ENCODE measurements at regions not wholly inside any gene's neighbourhood (a gene's known extent, or its start where the extent isn't known, plus 50 kb on each side); places are given as distances from the start of the nearest gene placed in this dataset.
"Not testable (repeated sequence)": the region's sequence is repeated elsewhere in the genome, so short reads cannot be mapped to it uniquely, and the experiment has no call there.

- no peak for DNase-seq (ENCODE audit: low read depth)
Measured at GRCh38 chr17:68097161-68097805, 61.7 kb downstream of the KPNA2 start.

DNA sequence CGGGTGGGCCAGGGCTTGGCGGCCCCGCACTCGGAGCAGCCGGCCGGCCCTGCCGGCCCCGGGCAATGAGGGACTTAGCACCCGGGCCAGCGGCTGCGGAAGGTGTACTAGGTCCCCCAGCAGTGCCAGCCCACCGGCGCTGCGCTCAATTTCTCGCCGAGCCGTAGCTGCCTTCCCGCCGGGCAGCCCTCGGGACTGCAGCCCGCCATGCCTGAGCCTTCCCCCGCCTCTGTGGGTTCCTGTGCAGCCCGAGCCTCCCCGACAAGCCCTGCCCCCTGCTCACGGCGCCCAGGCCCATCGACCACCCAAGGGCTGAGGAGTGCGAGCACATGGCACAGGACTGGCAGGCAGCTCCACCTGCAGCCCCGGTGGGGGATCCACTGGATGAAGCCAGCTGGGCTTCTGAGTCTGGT, 63.8 kb downstream of the KPNA2 start:
- DNase-seq (ENCODE audit: low read depth): not testable (repeated sequence)

DNA sequence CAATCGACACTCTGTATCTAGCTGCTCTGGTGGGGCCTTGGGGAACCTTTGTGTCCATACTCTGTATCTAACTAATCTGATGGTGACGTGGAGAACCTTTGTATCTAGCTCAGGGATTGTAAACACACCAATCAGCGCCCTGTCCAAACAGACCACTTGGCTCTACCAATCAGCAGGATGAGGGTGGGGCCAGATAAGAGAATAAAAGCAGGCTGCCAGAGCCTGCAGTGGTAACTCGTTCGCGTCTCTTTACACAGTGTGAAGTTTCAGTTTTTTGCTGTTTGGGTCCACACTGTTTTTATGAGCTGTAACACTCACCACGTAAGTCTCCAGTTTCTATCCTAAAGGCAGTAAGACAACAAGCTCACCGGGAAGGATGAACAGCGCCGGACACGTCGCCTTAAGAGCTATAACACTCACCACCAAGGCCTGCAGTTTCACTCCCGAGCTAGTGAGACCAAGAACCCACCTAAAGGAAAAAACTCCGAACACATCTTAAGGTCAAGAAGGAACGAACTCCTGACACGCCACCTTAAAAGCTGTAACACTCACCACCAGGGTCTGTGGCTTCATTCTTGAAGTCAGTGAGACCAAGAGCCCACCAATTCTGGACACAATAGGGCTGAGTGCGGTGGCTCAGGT, 64.6 kb downstream of the KPNA2 start:
- DNase-seq (ENCODE audit: low read depth): no peak

DNA sequence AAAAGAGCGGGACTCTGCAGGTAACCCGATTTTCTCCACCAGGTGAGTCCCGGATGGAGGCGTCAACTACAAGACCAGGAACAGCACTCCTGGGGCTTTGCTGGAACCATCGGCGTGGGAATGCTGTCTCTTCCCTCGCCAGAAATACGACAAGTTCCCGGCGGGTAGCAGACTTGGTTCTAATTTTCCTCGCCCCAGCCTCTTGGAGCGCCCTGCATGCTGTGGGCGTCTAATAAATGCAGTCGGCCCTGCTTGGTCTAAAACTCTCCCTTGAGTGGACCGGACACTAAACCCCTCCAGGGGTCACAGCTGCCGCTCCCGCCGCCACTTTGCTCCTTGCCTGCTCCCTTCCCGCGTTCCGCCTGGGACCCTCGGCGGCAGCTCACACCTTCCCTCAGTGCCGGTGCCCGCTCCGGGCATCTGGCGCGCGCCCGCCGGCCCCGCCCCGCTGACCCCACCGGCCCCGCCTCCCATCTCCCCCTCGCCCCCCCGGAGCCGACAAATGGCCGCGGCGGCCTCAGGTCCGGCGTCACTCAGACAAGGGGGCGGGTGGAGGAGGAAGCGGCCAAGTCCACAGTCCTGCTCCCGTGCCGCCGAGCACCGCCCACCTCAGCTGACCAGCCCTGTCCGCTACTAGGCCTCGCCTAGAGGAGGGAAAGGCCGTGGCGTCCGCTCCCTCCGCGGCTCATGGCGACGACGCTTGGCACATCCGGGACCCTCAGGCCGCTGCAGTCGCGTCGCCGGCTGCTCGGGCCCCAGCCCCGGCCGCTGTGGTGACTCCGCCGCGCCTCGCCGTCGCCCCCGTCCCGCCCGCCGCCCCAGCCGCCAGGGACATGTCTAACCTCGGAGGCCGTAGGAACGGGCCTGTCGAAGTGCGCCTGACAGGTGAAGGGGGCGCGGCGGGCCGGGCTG, 65.8 kb downstream of the KPNA2 start:
- peak; percentile 80 for DNase-seq (ENCODE audit: low read depth)

DNA sequence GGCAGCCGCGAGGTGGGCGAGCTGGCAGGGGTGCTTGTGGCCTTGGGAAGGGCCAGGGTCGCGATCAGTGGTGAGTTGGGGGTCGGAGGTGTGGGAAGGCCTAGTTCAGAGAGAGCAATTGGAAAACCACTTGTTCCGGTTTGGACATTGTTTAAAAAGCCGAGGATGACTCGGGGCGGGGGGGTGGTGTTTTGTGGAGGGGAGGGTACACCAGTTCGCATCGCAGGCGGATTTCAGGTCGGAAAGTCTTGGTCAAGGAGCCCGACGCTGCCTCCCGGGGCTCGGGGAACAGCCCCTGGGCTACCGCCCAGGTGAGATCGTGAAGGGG, 66.4 kb downstream of the KPNA2 start:
- DNase-seq (ENCODE audit: low read depth): no peak

GRCh38 chr17:68102318-68102758, 66.8 kb downstream of the KPNA2 start:
- no peak for DNase-seq (ENCODE audit: low read depth)

- DNase-seq (ENCODE audit: low read depth): no peak
Measured at GRCh38 chr17:68103148-68103547, 67.6 kb downstream of the KPNA2 start.

- DNase-seq (ENCODE audit: low read depth): no peak
Measured at GRCh38 chr17:68106085-68106484, 70.5 kb downstream of the KPNA2 start.

- no peak for DNase-seq (ENCODE audit: low read depth)
Measured at GRCh38 chr17:68107373-68107772, 71.8 kb downstream of the KPNA2 start.

DNA sequence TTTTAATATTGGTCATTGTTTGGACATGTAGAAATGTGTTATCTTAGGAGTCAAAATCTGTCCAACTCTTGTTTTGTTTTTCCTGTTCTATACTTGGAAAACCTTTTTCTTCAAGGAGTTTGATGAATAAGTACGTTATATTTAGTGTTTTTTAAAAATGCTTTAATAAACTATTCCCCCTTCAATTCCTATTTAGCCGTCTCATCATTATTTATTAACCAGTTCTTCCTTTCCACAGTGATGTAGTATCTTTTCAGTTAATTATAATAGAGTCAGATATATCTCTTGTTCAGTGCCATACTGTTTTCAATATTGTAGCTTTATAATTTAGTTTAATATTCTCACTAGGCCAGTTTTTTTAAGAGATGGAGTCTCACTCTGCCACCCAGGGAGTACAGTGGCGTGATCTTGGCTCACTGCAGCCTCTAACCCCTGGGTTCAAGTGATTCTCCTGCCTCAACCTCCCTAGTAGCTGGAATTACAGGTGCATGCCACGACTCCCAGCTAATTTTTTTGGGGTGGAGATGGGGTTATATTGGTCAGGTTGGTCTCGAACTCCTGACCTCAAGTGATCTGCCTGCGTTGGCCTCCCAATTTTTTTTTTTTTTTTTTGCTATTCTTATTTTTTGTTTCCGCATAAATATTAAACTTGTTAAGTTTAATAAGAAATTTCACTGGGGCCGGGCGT, 72.9 kb downstream of the KPNA2 start:
- DNase-seq (ENCODE audit: low read depth): no peak

- DNase-seq (ENCODE audit: low read depth): not testable (repeated sequence)
Measured at GRCh38 chr17:68109404-68109803, 73.9 kb downstream of the KPNA2 start.

- not testable (repeated sequence) for DNase-seq (ENCODE audit: low read depth)
Measured at GRCh38 chr17:68116211-68116610, 80.7 kb downstream of the KPNA2 start.

GRCh38 chr17:68122587-68122986, 87.1 kb downstream of the KPNA2 start:
- DNase-seq (ENCODE audit: low read depth): no peak

DNA sequence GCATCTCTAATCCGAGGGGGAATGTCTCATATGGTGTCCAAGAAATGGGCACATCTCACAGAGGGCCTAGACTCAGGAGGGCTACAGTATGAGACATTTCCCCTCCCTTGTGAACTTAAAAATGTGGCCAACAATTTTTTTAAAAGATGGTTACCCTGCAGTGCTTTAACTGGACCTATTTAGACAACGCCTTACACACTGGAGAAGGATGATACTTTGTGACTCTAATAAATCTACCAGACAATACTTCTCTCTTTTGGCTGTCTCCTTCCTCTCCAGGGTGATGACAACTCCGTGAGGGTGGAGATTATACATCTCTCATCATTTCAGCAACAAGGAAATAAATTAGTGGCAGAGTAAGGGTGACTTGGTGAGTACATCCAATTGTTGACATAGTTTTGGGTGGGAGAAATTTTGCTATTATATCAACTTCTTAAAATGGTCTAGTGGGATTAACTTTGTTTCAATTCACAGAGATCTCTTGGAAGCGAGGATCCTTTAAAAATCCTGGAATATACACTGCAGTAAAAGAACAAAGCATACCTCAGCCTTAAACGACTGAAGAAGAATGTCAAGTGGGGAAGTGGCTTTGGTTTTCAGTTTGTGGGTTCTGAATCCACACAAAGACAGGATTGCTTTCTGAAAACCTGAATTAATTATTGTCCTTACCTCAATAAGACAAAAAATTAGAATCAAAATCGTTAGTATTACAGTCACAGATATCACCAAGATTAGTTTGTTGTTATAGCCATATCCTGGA, 89.8 kb downstream of the KPNA2 start:
- DNase-seq (ENCODE audit: low read depth): no peak

- DNase-seq (ENCODE audit: low read depth): no peak
Measured at GRCh38 chr17:68127914-68128313, 92.4 kb downstream of the KPNA2 start.

- DNase-seq (ENCODE audit: low read depth): no peak
Measured at GRCh38 chr17:68131456-68131855, 95.9 kb downstream of the KPNA2 start.

- no peak for DNase-seq (ENCODE audit: low read depth)
Measured at GRCh38 chr17:68133346-68134045, 98.0 kb downstream of the KPNA2 start.

GRCh38 chr17:68134046-68134637, 98.6 kb downstream of the KPNA2 start:
- DNase-seq (ENCODE audit: low read depth): no peak

- no peak for DNase-seq (ENCODE audit: low read depth)
Measured at GRCh38 chr17:68134731-68135130, 99.2 kb downstream of the KPNA2 start.

Measured in HT1080 (cell line).